Erythroblast (primary cell): ENCODE measurements at regions not wholly inside any gene's neighbourhood (a gene's known extent, or its start where the extent isn't known, plus 50 kb on each side); places are given as distances from the start of the nearest gene placed in this dataset.

Experiments used
- GATA1 ChIP-seq: IDR thresholded peaks from 2 replicates; pipeline ENCODE4 v1.6.1; 2011; ENCODE audit warnings: low read depth, mild to moderate bottlenecking, control low read depth, low read length, moderate library complexity
- POLR2A ChIP-seq: IDR thresholded peaks from 2 replicates; pipeline ENCODE4 v1.6.1; 2011; ENCODE audit warnings: mild to moderate bottlenecking, low read length

GRCh38 chr10:21315645-21316220, 209.7 kb downstream of the SKIDA1 start:
- TF ChIP-seq GATA1, result no peak
- no peak for TF ChIP-seq POLR2A
